GM21381 (cell line): ENCODE measurements at regions not wholly inside any gene's neighbourhood (a gene's known extent, or its start where the extent isn't known, plus 50 kb on each side); places are given as distances from the start of the nearest gene placed in this dataset.

ENCODE experiments used
- ATAC-seq: cut with Tn5 transposase; IDR thresholded peaks from one replicate; pipeline ENCODE4 v1.9.1; 2021; ENCODE audit warnings: mild to moderate bottlenecking, moderate library complexity; ENCODE audit not compliant: unreplicated experiment

- no peak for ATAC-seq
Measured at GRCh38 chr3:64464955-64465354, 222.8 kb downstream of the ADAMTS9 start.

GRCh38 chr3:64463981-64464380 lies 223.8 kb downstream of the ADAMTS9 start:
- no peak for ATAC-seq

- ATAC-seq: no peak
Measured at GRCh38 chr3:64462203-64462602, 225.6 kb downstream of the ADAMTS9 start.

- ATAC-seq: no peak
Measured at GRCh38 chr3:64460877-64461276, 226.9 kb downstream of the ADAMTS9 start.

GRCh38 chr3:64460141-64460730 lies 227.6 kb downstream of the ADAMTS9 start:
- no peak for ATAC-seq

- ATAC-seq: no peak
Measured at GRCh38 chr3:64459711-64460110, 228.1 kb downstream of the ADAMTS9 start.

GRCh38 chr3:64457811-64458210 lies 230.0 kb downstream of the ADAMTS9 start:
- no peak for ATAC-seq

GRCh38 chr3:64456674-64457073 lies 231.1 kb downstream of the ADAMTS9 start:
- ATAC-seq: no peak

GRCh38 chr3:64455351-64455750 lies 230.1 kb upstream of the PRICKLE2 start:
- no peak for ATAC-seq

GRCh38 chr3:64454768-64455167 lies 229.5 kb upstream of the PRICKLE2 start:
- no peak for ATAC-seq

GRCh38 chr3:64454179-64454578 lies 228.9 kb upstream of the PRICKLE2 start:
- ATAC-seq: no peak

GRCh38 chr3:64451283-64452012 lies 226.2 kb upstream of the PRICKLE2 start:
- ATAC-seq: no peak

GRCh38 chr3:64450396-64450956 lies 225.2 kb upstream of the PRICKLE2 start:
- ATAC-seq: no peak

GRCh38 chr3:64449026-64449425 lies 223.8 kb upstream of the PRICKLE2 start:
- peak; percentile 39 for ATAC-seq

GRCh38 chr3:64445944-64446300 lies 220.7 kb upstream of the PRICKLE2 start:
- ATAC-seq: no peak

- ATAC-seq: no peak
Measured at GRCh38 chr3:64445109-64445943, 220.1 kb upstream of the PRICKLE2 start.

GRCh38 chr3:64444490-64445108 lies 219.3 kb upstream of the PRICKLE2 start:
- ATAC-seq: no peak

GRCh38 chr3:64443546-64444381 lies 218.5 kb upstream of the PRICKLE2 start:
- ATAC-seq: no peak

- ATAC-seq: no peak
Measured at GRCh38 chr3:64441861-64442260, 216.6 kb upstream of the PRICKLE2 start.

- no peak for ATAC-seq
Measured at GRCh38 chr3:64440498-64440897, 215.2 kb upstream of the PRICKLE2 start.
